Ascending aorta (tissue), 2 donors: ENCODE measurements at regions not wholly inside any gene's neighbourhood (a gene's known extent, or its start where the extent isn't known, plus 50 kb on each side); places are given as distances from the start of the nearest gene placed in this dataset.
"Not testable (repeated sequence)": the region's sequence is repeated elsewhere in the genome, so short reads cannot be mapped to it uniquely, and the experiment has no call there.

Experiments used
- DNase-seq, 2 donors: peaks; one replicate each; pipeline ENCODE4 v3.0.0-alpha.2; 2019; ENCODE audit warnings: low spot score in 2 of 2
- H3K27ac ChIP-seq, 2 donors: fragments of 200-600 bp; sonication (generic); one replicate each; pipeline ENCODE4 v1.5.1; 2016 to 2017; ENCODE audit warnings: mild to moderate bottlenecking in 1 of 2
- H3K27me3 ChIP-seq: fragments of 200-600 bp; sonication (generic); one replicate; pipeline ENCODE4 v1.5.1; 2017
- H3K36me3 ChIP-seq, 2 donors: fragments of 200-600 bp; sonication (generic); one replicate each; pipeline ENCODE4 v1.5.1; 2016
- H3K4me1 ChIP-seq, 2 donors: fragments of 200-600 bp; sonication (generic); one replicate each; pipeline ENCODE4 v1.5.1; 2016 to 2017; ENCODE audit warnings: mild to moderate bottlenecking in 1 of 2
- H3K4me3 ChIP-seq, 2 donors: fragments of 200-600 bp; sonication (generic); one replicate each; pipeline ENCODE4 v1.5.1; 2016 to 2017; ENCODE audit warnings: mild to moderate bottlenecking in 1 of 2
- H3K9me3 ChIP-seq, 2 donors: fragments of 200-600 bp; sonication (generic); one replicate each; pipeline ENCODE4 v1.5.1; 2016
- intact Hi-C: fragments of 100-400 bp; cut with DNase I; formaldehyde crosslinking; loops from one replicate; pipeline ENCODE4 v1.15.1; 2023
- TF ChIP-seq, protein P1 (sequence below), 3 experiments: fragments of 200-600 bp in 2 of 3; fragments of 450-650 bp in 1 of 3; sonication (generic) in 2 of 3; IDR thresholded peaks; one replicate each; pipeline ENCODE4 v1.5.1; 2016 to 2019; ENCODE audit warnings: antibody characterized with exemption in 3 of 3, mild to moderate bottlenecking in 1 of 3, moderate library complexity in 1 of 3

DNA sequence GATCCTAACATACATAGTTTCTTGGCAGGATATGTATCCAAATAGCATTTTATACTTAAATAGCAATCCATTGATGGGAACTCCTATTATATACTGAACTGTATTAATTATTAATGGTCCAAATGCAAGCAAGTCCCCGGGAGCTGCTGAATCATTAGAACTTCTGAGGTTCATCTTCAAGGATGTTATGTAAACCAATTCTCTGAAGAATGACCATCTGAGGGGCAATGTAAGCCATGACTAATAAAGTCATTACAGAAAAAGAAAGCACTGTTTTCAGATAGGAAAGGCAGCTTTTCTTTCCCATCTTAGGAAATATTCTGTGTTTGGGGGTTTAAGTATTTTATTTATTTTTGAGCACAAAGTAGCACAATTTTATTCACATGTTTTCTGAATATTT, 166.1 kb upstream of the SLC16A7 start:
- no peak overlapping the region for H3K4me3 ChIP-seq
- no peaks in the 10 kb centered on the region for H3K9me3 ChIP-seq
- H3K27me3 ChIP-seq, result no peaks in the 10 kb centered on the region
- H3K4me1 ChIP-seq, result no peaks in the 10 kb centered on the region
- TF ChIP-seq, protein P1, sequence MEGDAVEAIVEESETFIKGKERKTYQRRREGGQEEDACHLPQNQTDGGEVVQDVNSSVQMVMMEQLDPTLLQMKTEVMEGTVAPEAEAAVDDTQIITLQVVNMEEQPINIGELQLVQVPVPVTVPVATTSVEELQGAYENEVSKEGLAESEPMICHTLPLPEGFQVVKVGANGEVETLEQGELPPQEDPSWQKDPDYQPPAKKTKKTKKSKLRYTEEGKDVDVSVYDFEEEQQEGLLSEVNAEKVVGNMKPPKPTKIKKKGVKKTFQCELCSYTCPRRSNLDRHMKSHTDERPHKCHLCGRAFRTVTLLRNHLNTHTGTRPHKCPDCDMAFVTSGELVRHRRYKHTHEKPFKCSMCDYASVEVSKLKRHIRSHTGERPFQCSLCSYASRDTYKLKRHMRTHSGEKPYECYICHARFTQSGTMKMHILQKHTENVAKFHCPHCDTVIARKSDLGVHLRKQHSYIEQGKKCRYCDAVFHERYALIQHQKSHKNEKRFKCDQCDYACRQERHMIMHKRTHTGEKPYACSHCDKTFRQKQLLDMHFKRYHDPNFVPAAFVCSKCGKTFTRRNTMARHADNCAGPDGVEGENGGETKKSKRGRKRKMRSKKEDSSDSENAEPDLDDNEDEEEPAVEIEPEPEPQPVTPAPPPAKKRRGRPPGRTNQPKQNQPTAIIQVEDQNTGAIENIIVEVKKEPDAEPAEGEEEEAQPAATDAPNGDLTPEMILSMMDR (IDR thresholded peaks at IDR 0.05), result no peak
- no peak for DNase-seq
- no peak overlapping the region for H3K27ac ChIP-seq
- no peaks in the 10 kb centered on the region for H3K36me3 ChIP-seq
- intact Hi-C loops, result no loop called here

DNA sequence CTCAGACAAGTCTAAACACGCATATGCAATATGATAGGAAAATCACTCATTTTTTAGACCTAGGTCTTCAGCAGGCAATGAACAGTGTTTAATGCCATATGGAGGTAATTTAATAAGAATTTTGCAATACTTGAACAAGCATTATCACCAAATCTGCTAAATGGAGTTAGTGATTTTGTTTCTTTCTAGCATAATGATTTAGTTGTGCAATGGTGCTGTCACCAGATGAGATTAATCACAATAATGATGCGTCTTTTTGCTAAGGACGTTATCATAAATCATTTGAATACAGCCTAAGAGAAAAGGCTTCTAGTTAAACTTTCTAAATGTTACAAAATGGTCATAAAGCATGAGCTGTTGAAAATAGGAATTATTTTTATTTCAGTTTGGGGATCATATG, 170.0 kb upstream of the SLC16A7 start:
- Histone ChIP-seq H3K4me3 (no peak overlapping the region), H3K4me1 (no peaks in the 10 kb centered on the region), H3K36me3 (no peaks in the 10 kb centered on the region), H3K27me3 (no peaks in the 10 kb centered on the region), H3K27ac (no peak overlapping the region), H3K9me3 (no peaks in the 10 kb centered on the region)
- TF ChIP-seq, protein P1 (IDR thresholded peaks at IDR 0.05), result no peak
- DNase-seq, result no peak
- intact Hi-C loops, result no loop called here

DNA sequence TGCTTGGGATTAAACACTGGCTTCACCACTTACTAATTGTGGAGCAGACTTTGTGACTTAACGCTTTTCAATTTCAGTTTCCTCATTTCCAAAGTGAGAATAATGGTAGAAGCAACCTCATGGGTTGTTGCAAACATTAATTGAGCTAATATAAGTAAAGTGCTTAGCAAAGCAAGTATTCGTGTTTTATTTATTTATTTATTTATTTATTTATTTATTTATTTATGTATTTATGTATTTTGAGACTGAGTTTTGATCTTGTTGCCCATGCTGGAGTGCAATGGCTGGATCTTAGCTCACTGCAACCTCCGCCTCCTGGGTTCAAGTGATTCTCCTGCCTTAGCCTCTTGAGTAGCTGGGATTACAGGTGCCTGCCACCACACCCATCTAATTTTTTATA, 171.2 kb upstream of the SLC16A7 start:
- intact Hi-C loops, H3K4me1 ChIP-seq, H3K4me3 ChIP-seq, H3K27ac ChIP-seq, H3K27me3 ChIP-seq, H3K9me3 ChIP-seq, DNase-seq, H3K36me3 ChIP-seq: not testable (repeated sequence)

DNA sequence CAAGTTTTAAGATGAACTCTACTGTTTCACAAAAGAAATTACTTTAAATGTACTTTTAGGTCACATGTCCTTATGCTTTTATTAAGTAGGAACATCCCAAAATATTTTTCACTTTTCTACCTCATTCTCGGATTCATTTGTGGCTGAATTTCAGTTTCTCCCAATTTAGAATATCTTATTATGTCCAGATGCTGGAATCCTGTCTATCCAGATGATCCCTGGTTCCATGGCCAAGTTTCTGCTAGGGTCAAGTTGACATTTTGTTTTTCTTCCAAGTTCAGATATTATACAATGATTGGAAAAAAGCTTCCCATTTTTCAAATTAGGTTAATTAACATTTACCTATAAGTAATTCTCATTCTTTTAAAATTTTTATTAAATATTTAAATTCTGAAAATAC, 181.8 kb upstream of the SLC16A7 start:
- Histone ChIP-seq H3K27ac (no peak overlapping the region), H3K4me1 (no peaks in the 10 kb centered on the region), H3K27me3 (no peaks in the 10 kb centered on the region), H3K4me3 (no peak overlapping the region), H3K9me3 (no peaks in the 10 kb centered on the region), H3K36me3 (no peaks in the 10 kb centered on the region)
- intact Hi-C loops, result no loop called here
- DNase-seq, result no peak
- TF ChIP-seq, protein P1 (IDR thresholded peaks at IDR 0.05), result no peak

DNA sequence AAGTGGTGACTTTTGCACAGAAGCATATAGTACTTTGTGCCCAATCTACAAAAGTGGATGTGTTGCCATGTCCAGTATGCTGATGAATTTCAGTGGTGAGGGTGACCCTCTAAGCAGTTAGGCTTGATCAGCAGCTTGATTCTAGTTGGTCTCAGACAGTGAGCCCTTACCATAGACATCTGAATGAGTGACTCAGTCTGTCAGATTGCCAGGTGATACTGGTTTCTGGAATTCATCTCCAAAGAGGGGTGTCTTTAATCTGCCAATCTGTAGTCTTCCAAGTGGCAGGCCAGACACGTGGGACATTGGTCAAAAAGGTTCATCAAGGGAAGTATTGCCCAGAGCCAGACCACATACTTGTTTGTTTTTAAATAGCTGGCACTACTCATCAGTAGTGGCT, 187.4 kb upstream of the SLC16A7 start:
- H3K4me3 ChIP-seq, result no peak overlapping the region
- H3K27ac ChIP-seq, result no peak overlapping the region
- no peaks in the 10 kb centered on the region for H3K4me1 ChIP-seq
- intact Hi-C loops, result no loop called here
- H3K36me3 ChIP-seq, result no peaks in the 10 kb centered on the region
- H3K9me3 ChIP-seq, result no peaks in the 10 kb centered on the region
- TF ChIP-seq, protein P1 (IDR thresholded peaks at IDR 0.05), result no peak
- H3K27me3 ChIP-seq, result no peaks in the 10 kb centered on the region
- no peak for DNase-seq

DNA sequence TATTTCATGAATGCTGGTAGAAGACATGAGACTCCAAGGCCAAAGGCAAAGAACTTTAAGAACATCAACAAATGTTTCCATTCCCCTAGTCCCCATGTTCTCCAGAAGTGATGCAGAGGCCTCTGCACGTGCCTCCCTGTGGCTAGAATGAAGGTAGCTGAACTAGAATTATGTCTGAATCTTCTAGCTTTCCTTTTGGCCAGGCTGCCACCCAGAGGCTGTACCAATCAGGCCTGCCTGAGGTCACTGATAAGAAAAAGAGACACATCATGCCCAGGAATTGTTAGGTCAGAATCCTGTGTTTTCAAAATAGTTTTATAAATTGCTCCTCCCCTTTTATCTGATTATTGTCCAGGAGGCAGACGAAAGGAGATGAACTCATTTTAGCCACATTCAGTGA, 188.0 kb upstream of the SLC16A7 start:
- no peaks in the 10 kb centered on the region for H3K27me3 ChIP-seq
- TF ChIP-seq, protein P1 (IDR thresholded peaks at IDR 0.05), result no peak
- intact Hi-C loops, result no loop called here
- H3K36me3 ChIP-seq, result no peaks in the 10 kb centered on the region
- no peak for DNase-seq
- no peaks in the 10 kb centered on the region for H3K9me3 ChIP-seq
- H3K4me1 ChIP-seq, result no peaks in the 10 kb centered on the region
- no peak overlapping the region for H3K4me3 ChIP-seq
- no peak overlapping the region for H3K27ac ChIP-seq
